HUDEP-2 (cell line): ENCODE measurements at regions not wholly inside any gene's neighbourhood (a gene's known extent, or its start where the extent isn't known, plus 50 kb on each side); places are given as distances from the start of the nearest gene placed in this dataset.

ENCODE experiments used
- DNase-seq, 76 experiments: peaks; one replicate each; lab custom pipeline; 2025; ENCODE audit not compliant: unreplicated experiment in 76 of 76; lab: John Stamatoyannopoulos, UW

DNA sequence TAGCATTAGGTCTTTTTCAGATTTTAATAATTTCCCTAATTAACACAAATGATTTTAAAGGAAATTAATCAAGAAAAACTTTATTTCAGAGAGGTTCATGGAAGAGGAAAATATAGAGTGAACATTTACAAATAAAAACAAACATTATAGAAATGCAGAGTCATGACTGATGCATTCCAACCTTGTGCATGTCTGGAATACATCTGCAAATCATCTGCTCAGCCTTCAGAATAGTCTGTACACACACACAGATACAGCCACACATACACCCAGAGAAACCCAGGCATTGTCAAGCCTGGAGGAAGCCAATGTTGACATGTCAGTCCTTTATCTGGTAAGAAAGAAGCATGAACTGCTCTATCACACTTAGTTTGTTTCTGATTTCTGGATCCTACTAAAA is 61.3 kb upstream of the NFKB1 start:
- no peak for DNase-seq

DNA sequence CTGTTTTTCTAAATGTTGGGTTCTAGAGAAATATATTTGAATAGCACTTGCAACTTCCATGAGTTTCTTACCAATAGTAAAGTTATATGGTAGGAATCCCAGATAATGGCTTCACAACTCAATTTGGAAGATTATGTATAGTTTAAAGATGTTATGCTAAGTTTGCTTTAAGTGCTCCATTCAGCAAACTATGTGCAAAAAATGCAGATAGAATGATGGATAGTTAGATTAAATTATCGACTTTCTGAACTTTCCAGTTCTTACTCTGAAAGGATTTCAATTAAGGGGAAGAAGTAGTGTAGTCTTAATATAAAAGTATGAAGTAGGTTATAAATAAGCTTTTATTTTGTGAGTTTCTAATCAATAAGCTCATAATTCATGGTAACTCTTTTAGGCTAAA is 60.7 kb upstream of the NFKB1 start:
- no peak for DNase-seq

DNA sequence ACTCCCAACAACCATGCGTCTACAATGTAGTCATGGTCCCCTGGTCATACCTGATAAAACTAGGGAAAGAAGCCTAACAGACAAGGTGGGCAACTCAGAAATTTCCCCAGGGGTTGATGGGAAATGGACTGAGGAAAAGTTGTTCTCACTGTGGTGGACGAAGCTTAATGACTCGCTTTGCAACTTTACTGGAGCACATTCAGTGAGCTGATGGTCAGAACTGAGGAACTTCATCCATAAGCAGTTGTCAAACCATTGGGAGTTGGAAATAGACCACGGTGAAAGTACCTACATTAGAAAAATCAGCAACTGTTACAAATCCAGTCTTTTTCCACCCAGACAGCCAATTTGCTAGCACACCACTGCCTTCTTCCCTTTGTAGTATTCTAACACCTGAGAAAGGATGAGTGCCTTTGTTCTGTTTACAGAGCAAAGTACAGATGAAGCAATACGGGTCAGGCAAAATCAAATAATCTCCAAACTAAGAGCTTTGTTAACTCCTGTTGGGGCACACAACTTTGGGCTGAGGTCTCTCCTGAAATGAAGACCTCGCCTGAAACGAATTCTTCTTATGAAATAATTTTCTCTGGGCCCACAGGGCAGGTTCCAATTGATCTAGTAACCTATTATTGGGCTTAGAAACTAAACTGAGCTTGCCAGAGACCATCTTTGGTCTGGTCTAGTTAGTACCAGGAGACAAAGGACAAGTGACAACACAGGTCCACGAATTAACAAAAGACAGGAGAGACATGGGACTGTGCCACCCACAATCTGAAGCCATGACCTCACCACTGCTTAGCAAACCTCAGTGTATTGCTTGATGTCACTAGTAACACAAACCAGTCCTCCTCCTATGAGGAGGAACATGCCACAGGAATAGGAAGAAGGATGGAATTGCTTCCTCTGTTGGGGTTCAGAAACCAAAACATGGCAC is 58.9 kb upstream of the NFKB1 start:
- no peak for DNase-seq

DNA sequence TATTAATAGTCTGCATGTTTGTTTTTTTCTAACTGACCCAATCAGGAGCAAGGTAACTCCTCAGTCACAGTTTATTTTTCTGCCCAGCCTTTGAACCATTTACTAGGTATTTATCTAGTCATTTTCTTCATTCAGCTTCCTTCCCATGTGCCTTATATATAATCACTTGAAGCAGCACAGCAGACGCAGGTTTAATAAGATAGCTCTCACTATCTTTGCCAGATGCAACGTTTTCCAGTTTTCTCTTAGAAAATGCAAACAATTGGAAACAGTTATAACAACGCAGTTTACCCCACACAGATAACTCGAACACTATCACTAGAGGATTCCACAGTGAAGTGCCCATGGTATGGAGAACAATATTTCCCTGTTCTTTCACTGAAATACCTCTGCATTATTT is 56.4 kb upstream of the NFKB1 start:
- DNase-seq, result peak in 14 of 76 experiments; percentile 1 to 58 (median 16)

DNA sequence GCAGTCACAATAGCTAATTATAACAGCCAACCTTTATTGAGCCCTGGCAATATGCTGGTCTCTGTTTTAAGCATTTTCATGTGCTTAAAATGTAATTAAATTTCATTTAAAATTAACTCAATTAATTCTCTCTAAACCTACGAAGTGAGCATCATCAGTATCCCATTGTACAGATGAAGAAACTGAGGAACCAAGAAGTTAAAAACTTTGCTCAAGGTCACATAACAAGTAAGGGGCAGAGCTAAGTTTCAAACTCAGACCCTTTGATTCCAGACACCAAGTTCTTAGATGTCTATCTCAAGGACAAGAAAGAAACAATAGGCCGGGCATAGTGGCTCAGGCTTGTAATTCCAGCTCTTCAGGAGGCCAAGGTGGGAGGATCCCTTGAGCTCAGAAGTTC is 55.9 kb upstream of the NFKB1 start:
- no peak for DNase-seq

DNA sequence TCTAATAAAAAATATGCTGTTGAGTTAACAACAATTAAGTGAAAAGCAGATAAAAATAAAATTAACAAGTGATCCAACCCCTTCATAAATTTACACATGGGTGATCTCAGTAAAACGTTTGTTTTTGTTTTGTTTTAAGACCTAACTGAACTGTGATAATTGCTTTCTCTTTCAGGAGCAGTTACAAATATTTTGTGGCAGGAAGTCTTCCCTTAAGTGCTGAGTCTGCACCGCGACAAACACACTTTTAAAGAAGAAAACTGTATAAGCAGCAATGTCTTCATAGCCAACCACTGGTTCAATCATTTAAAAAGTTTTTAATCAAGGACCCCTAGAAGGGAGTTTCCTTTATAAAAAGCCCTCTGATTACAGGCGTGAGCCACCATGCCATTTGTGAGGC is 53.7 kb upstream of the NFKB1 start:
- DNase-seq, result no peak

DNA sequence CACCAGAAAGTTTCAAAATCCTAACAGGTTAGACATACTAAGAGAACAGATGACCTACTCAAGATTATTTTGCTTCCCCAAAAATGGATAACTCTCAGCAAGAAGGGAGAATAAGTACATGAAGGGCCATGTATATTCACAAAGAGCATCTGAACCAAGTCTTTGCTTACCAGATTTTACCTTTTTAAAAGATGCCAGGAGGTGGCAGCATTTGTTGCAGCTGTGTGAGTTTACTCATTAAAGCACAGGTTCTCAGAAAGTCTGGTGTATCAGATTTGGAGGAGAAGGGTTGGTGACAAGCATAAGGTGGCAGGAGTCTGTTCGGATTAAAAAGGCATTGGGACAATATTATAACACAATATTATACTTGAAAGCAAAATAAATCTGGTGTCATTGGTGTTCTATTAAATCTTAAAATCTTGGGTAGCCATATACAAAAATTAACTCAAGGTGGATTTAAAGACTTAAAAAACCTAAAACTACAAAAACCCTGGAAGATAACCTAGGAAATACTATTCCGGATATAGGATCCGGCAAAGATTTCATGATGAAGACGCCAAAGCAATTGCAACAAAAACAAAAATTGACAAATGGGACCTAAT is 51.3 kb upstream of the NFKB1 start:
- DNase-seq, result peak in 35 of 76 experiments; percentile 1 to 68 (median 25)

DNA sequence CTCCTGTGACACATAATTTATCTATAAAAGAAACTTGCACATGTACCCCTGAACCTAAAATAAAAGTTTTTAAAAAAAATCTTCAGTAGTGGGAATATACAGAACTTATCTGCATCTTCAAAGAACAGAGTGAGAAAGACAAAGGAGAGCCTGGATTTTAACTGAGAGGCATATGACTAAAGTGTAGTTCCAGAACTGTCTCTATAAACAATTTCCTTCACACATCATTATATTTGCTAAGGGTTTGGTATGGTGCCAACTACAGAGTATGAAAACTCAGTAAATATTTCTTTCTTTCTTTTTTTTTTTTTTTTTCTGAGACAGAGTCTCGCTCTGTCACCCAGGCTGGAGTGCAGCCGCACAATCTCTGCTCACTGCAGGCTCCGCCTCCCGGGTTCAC is 49.9 kb upstream of the NFKB1 start:
- DNase-seq, result no peak
